Chondrocyte (in vitro differentiated cells): ENCODE measurements at regions not wholly inside any gene's neighbourhood (a gene's known extent, or its start where the extent isn't known, plus 50 kb on each side); places are given as distances from the start of the nearest gene placed in this dataset.

ENCODE experiments used
- DNase-seq: peaks from one replicate; pipeline ENCODE4 v3.0.0; 2021; ENCODE audit warnings: mixed read lengths, low spot score
- H3K27ac Mint-ChIP-seq: one replicate; pipeline ENCODE4 v1.8.0; 2021; ENCODE audit warnings: mild to moderate bottlenecking, moderate library complexity, mixed read lengths; ENCODE audit not compliant: unreplicated experiment
- H3K27me3 Mint-ChIP-seq: 2 replicates; pipeline ENCODE4 v1.8.0; 2021; ENCODE audit warnings: low read depth, mixed read lengths
- H3K36me3 Mint-ChIP-seq: 2 replicates; pipeline ENCODE4 v1.8.0; 2021; ENCODE audit warnings: low read depth, mixed read lengths
- H3K4me1 Mint-ChIP-seq: 2 replicates; pipeline ENCODE4 v1.8.0; 2021; ENCODE audit warnings: low read depth, mild to moderate bottlenecking, mixed read lengths
- H3K4me3 Mint-ChIP-seq: one replicate; pipeline ENCODE4 v1.8.0; 2021; ENCODE audit warnings: mild to moderate bottlenecking, moderate library complexity, mixed read lengths; ENCODE audit not compliant: unreplicated experiment
- H3K9me3 Mint-ChIP-seq: 2 replicates; pipeline ENCODE4 v1.8.0; 2021; ENCODE audit warnings: low read depth, mixed read lengths
- CTCF ChIP-seq: fragments of 200-600 bp; sonication (generic); IDR thresholded peaks from 2 replicates; pipeline ENCODE4 v1.5.0; 2021; ENCODE audit warnings: antibody characterized with exemption, mild to moderate bottlenecking, moderate library complexity

GRCh38 chr9:74122661-74123060, 374.5 kb upstream of the RORB start:
- no peak for DNase-seq
- Mint-ChIP-seq H3K27me3 (peaks cover 4% of the 10 kb centered on the region), H3K36me3 (no peaks in the 10 kb centered on the region), H3K9me3 (peaks cover 3% of the 10 kb centered on the region), H3K27ac (no peak overlapping the region), H3K4me3 (no peak overlapping the region), H3K4me1 (no peaks in the 10 kb centered on the region)
- no peak for TF ChIP-seq CTCF

GRCh38 chr9:74125941-74126340, 371.2 kb upstream of the RORB start:
- H3K4me3 Mint-ChIP-seq, result no peak overlapping the region
- no peak overlapping the region for H3K27ac Mint-ChIP-seq
- DNase-seq, result no peak
- no peaks in the 10 kb centered on the region for H3K4me1 Mint-ChIP-seq
- H3K36me3 Mint-ChIP-seq, result no peaks in the 10 kb centered on the region
- H3K27me3 Mint-ChIP-seq, result peaks cover 6% of the 10 kb centered on the region
- H3K9me3 Mint-ChIP-seq, result no peaks in the 10 kb centered on the region
- TF ChIP-seq CTCF, result no peak

- Mint-ChIP-seq H3K36me3 (no peaks in the 10 kb centered on the region), H3K27ac (no peak overlapping the region)
These were observed 364.1 kb upstream of the RORB start for GRCh38 chr9:74132986-74133385.

GRCh38 chr9:74133921-74134320, 363.2 kb upstream of the RORB start:
- Mint-ChIP-seq H3K27ac (no peak overlapping the region), H3K9me3 (no peaks in the 10 kb centered on the region), H3K27me3 (peaks cover 5% of the 10 kb centered on the region), H3K36me3 (no peaks in the 10 kb centered on the region), H3K4me1 (no peaks in the 10 kb centered on the region), H3K4me3 (no peak overlapping the region)
- DNase-seq, result no peak
- TF ChIP-seq CTCF, result no peak

More at GRCh38 chr9:74132986-74133385, 364.1 kb upstream of the RORB start:
- Mint-ChIP-seq H3K9me3 (no peaks in the 10 kb centered on the region), H3K27me3 (peaks cover 7% of the 10 kb centered on the region), H3K4me3 (no peak overlapping the region), H3K4me1 (no peaks in the 10 kb centered on the region)
- TF ChIP-seq CTCF, result no peak
- DNase-seq, result no peak

- Mint-ChIP-seq H3K36me3 (no peaks in the 10 kb centered on the region), H3K27ac (no peak overlapping the region), H3K27me3 (no peaks in the 10 kb centered on the region), H3K9me3 (peaks cover 3% of the 10 kb centered on the region), H3K4me3 (no peak overlapping the region), H3K4me1 (no peaks in the 10 kb centered on the region)
- TF ChIP-seq CTCF, result no peak
- no peak for DNase-seq
These were observed 359.0 kb upstream of the RORB start for GRCh38 chr9:74138182-74138581.
